ENCODE measurements at regions not wholly inside any gene's neighbourhood (a gene's known extent, or its start where the extent isn't known, plus 50 kb on each side); places are given as distances from the start of the nearest gene placed in this dataset.

GRCh38 chr4:157837071-157837703, 335.6 kb downstream of the GASK1B start:
- ChIA-PET CTCF (no interaction called here), POLR2A (ENCODE audit: low non-redundant PET) (no interaction called here)
- no peak for DNase-seq (ENCODE audit: low spot score)
- no peak for TF ChIP-seq CTCF (conservative IDR thresholded peaks at IDR 0.05; ENCODE audit: low read depth)
- no peak overlapping the region for H3K27ac ChIP-seq

- DNase-seq (ENCODE audit: low spot score), result no peak
- ChIA-PET POLR2A (ENCODE audit: low non-redundant PET) (no interaction called here), CTCF (no interaction called here)
- no peak for TF ChIP-seq CTCF (conservative IDR thresholded peaks at IDR 0.05; ENCODE audit: low read depth)
- no peak overlapping the region for H3K27ac ChIP-seq
Observed at GRCh38 chr4:157832596-157832995, 340.2 kb downstream of the GASK1B start.

- no peak for DNase-seq (ENCODE audit: low spot score)
- ChIA-PET CTCF (no interaction called here), POLR2A (ENCODE audit: low non-redundant PET) (no interaction called here)
- no peak overlapping the region for H3K27ac ChIP-seq
- TF ChIP-seq CTCF (conservative IDR thresholded peaks at IDR 0.05; ENCODE audit: low read depth), result no peak
Observed at GRCh38 chr4:157824021-157824420, 348.8 kb downstream of the GASK1B start.

- H3K27ac ChIP-seq, result no peak overlapping the region
- DNase-seq (ENCODE audit: low spot score), result no peak
- no peak for TF ChIP-seq CTCF (conservative IDR thresholded peaks at IDR 0.05; ENCODE audit: low read depth)
- ChIA-PET POLR2A (ENCODE audit: low non-redundant PET) (no interaction called here), CTCF (no interaction called here)
Observed at GRCh38 chr4:157821814-157822213, 351.0 kb downstream of the GASK1B start.

DNA sequence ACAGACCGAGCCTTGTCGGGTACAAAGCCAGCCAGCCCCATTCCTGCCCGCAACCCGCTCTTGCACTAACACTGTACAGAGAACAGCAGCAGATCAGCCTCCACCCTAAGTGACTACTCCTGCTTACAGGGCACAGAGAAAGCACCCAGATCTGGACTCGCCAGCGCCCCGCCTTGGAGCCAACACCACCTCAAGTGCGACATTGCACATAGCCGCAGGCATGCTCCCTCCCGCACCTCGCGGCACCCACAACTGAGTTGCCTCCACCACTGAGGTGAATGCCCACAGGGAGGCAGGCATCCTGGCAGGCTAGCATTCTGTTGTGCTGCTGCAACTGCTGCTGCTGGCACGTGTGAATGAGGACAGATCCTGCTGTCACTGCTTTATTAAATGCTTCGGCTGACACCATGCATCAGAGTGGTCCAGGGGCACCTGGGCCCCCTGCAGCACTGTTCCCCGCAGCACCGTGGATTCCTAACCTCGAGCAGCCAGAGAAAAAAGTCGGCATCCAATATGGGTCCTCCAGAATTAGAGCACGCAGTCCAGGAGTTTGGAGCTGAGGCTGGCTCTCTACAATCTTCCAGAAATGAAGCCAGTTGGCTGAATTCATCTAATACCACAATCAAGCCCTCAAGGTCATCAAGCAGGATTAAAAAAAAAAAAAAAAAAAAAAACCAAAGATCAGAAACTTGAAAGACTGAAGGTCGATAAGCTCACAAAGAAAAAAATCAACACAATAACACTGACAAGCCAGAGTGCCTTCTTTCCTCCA, 352.9 kb downstream of the GASK1B start:
- no peak for DNase-seq (ENCODE audit: low spot score)
- ChIA-PET POLR2A (ENCODE audit: low non-redundant PET) (no interaction called here), CTCF (interaction anchor here (0.6 kb wide), 1 partner anchor 457 kb away, joined by 5 read pairs; no protein-coding TSS in a partner anchor)
- no peak overlapping the region for H3K27ac ChIP-seq
- TF ChIP-seq CTCF (conservative IDR thresholded peaks at IDR 0.05; ENCODE audit: low read depth), result no peak

DNA sequence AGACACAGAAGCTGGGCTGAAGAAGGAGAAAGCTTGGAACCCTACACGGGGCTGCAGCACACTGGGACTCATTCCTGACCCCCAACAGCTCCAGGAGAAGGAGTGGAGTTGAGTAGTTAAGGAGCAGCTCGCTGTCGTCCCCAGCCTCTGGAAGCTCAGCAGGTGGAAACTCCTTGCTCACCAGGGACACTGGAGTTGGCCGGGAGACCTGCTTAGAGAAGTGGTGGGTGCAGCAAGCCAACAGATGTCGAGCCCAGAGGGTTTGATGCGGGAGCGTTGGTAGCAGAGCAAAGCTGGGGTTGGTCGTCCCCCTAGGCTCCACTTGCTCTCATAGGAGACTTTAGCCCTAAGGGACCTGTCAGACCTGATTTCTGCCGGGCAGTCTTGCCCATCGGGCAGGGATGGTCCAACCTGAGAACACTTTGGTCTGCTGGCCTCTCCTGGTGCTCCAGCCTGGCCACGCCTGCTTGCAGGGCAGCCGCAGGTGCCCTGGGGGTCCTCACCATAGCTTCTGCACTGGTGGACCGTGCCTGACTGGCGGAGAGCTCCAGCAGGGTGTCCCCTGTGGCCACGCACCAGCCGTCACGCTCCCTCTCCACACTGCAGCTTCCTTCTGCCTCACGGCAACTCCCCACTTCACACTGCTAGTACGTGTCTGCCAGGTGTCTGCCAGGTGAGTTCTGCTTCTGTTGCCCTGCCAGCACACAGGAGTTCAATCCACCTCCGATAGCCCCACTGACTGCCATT, 353.7 kb downstream of the GASK1B start:
- POLR2A ChIA-PET (ENCODE audit: low non-redundant PET), result no interaction called here
- no peak for TF ChIP-seq CTCF (conservative IDR thresholded peaks at IDR 0.05; ENCODE audit: low read depth)
- H3K27ac ChIP-seq, result no peak overlapping the region
- DNase-seq (ENCODE audit: low spot score), result no peak
- CTCF ChIA-PET, result no interaction called here

Data from RWPE1 (cell line).